ENCODE measurements at regions not wholly inside any gene's neighbourhood (a gene's known extent, or its start where the extent isn't known, plus 50 kb on each side); places are given as distances from the start of the nearest gene placed in this dataset.

DNA sequence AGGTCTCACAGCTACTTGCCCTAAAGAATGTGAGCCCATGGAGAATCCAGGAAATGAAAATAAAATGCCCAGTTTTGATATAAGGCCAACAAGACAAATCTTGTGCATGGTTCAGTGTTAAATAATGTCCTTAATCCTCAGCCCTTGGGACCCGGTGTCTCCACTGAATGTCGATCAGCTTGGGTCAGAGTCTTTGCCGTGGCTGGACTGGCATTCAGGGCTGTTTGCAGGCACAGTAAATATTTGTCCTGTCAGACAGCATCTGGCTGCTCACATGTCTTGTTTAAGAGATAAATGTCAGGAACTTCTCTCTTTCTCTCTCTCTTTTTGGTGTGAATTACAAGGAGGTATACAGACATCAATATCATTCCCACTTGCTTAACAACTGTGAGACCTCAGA is 452.5 kb downstream of the FUT8 start:
- Histone ChIP-seq H3K36me3 (ENCODE audit: control insufficient read depth, insufficient read depth, low read length) (no peaks in the 10 kb centered on the region), H3K4me2 (ENCODE audit: low read depth, low read length) (no peak overlapping the region), H2AK5ac (ENCODE audit: low read depth, low read length) (no peak overlapping the region), H3K9me3 (ENCODE audit: control insufficient read depth, insufficient read depth, low read length) (no peaks in the 10 kb centered on the region), H3K4me1 (ENCODE audit: control insufficient read depth, insufficient read depth, low read length) (no peaks in the 10 kb centered on the region), H2AFZ (replicated peaks; ENCODE audit: low read length, poor library complexity) (no peak overlapping the region), H3K9me1 (ENCODE audit: insufficient read depth, low read length) (no peaks in the 10 kb centered on the region), H4K91ac (ENCODE audit: insufficient read depth, low read depth, low read length) (no peak overlapping the region), H3K18ac (ENCODE audit: low read depth, low read length) (no peak overlapping the region), H2AK9ac (replicated peaks; ENCODE audit: low read depth, low read length, poor library complexity) (no peak overlapping the region), H4K20me1 (ENCODE audit: insufficient read depth, low read length) (no peaks in the 10 kb centered on the region), H3K9ac (ENCODE audit: low read depth, low read length) (no peak overlapping the region), H3K4me3 (ENCODE audit: insufficient read depth, low read depth, low read length) (no peak overlapping the region), H2BK20ac (ENCODE audit: low read depth, low read length) (no peak overlapping the region), H3K56ac (ENCODE audit: extremely low read depth, insufficient read depth, low read length) (no peak overlapping the region), H2BK5ac (ENCODE audit: low read depth, low read length, poor library complexity, severe bottlenecking) (no peak overlapping the region), H3K4ac (ENCODE audit: low read depth, low read length) (no peak overlapping the region), H4K8ac (ENCODE audit: low read depth in 2 of 2, low read length in 2 of 2) (no peak overlapping the region), H4K5ac (ENCODE audit: low read depth, low read length) (no peak overlapping the region), H3K23ac (ENCODE audit: low read depth, low read length) (no peak overlapping the region), H2BK15ac (ENCODE audit: low read depth, low read length) (no peak overlapping the region), H3K27ac (ENCODE audit: insufficient read depth, low read length) (no peak overlapping the region), H3K14ac (replicated peaks; ENCODE audit: low read depth, low read length) (no peak overlapping the region), H3K27me3 (ENCODE audit: control insufficient read depth, insufficient read depth, low read length) (no peaks in the 10 kb centered on the region), H2BK120ac (ENCODE audit: low read depth, low read length) (no peak overlapping the region), H3K79me1 (ENCODE audit: low read depth in 1 of 2, low read length in 2 of 2) (no peaks in the 10 kb centered on the region)
- no TSS peak for BruUV-seq (replicated peaks)
- CTCF ChIA-PET, result no interaction called here
- dilution Hi-C loops (cut with HindIII; ENCODE audit: low sequenced_read_pairs, unreplicated experiment) (no loop called here), in situ Hi-C loops (cut with MboI; ENCODE audit: low sequenced_read_pairs) (no loop called here), intact Hi-C loops (cut with micrococcal nuclease) (no loop called here)
- TF ChIP-seq, protein P1, sequence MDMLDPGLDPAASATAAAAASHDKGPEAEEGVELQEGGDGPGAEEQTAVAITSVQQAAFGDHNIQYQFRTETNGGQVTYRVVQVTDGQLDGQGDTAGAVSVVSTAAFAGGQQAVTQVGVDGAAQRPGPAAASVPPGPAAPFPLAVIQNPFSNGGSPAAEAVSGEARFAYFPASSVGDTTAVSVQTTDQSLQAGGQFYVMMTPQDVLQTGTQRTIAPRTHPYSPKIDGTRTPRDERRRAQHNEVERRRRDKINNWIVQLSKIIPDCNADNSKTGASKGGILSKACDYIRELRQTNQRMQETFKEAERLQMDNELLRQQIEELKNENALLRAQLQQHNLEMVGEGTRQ (IDR thresholded peaks at IDR 0.05; ENCODE audit: low read depth, low read length), result no peak
- TF ChIP-seq BHLHE40 (IDR thresholded peaks at IDR 0.05; ENCODE audit: low read depth, low read length), result no peak
- POLR2A ChIA-PET (ENCODE audit: unreplicated experiment), result no interaction called here
- no CpG with 5 or more reads among the region's 3 CpGs for WGBS, 2 experiments (ENCODE audit: extremely low coverage in 2 of 2, insufficient read length in 1 of 2)
- no peak for DNase-seq
- no peak for ATAC-seq (ENCODE audit: low read depth)
